ENCODE measurements at regions not wholly inside any gene's neighbourhood (a gene's known extent, or its start where the extent isn't known, plus 50 kb on each side); places are given as distances from the start of the nearest gene placed in this dataset.

DNA sequence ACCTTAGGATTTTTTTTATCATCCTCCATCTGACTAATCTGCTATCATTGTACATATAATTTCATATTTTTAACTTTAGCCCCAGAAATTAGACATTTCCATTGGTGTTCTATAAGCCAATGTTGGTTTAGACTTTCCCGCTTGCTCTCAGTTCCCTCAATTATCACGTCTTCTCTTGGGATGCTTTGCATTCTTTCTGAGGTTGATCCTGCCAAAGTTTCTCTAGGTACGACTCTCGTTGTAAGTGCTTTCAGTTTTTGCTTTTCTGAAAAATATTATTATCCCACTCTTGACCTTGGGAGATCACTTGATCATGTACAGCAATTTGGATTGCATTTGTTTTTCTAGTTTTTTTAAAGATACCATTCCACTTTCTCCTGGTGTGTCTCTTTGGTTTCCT, 270.2 kb downstream of the IRS2 start:
- no peak overlapping the region for H3K27ac ChIP-seq
- no peak for DNase-seq (ENCODE audit: low spot score)
- no peaks in the 10 kb centered on the region for H3K4me1 ChIP-seq
- TF ChIP-seq, protein P1, sequence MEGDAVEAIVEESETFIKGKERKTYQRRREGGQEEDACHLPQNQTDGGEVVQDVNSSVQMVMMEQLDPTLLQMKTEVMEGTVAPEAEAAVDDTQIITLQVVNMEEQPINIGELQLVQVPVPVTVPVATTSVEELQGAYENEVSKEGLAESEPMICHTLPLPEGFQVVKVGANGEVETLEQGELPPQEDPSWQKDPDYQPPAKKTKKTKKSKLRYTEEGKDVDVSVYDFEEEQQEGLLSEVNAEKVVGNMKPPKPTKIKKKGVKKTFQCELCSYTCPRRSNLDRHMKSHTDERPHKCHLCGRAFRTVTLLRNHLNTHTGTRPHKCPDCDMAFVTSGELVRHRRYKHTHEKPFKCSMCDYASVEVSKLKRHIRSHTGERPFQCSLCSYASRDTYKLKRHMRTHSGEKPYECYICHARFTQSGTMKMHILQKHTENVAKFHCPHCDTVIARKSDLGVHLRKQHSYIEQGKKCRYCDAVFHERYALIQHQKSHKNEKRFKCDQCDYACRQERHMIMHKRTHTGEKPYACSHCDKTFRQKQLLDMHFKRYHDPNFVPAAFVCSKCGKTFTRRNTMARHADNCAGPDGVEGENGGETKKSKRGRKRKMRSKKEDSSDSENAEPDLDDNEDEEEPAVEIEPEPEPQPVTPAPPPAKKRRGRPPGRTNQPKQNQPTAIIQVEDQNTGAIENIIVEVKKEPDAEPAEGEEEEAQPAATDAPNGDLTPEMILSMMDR (IDR thresholded peaks at IDR 0.05), result no peak
- no peaks in the 10 kb centered on the region for H3K36me3 ChIP-seq
- no peaks in the 10 kb centered on the region for H3K9me3 ChIP-seq
- no peak overlapping the region for H3K4me3 ChIP-seq
- H3K27me3 ChIP-seq, result no peaks in the 10 kb centered on the region

DNA sequence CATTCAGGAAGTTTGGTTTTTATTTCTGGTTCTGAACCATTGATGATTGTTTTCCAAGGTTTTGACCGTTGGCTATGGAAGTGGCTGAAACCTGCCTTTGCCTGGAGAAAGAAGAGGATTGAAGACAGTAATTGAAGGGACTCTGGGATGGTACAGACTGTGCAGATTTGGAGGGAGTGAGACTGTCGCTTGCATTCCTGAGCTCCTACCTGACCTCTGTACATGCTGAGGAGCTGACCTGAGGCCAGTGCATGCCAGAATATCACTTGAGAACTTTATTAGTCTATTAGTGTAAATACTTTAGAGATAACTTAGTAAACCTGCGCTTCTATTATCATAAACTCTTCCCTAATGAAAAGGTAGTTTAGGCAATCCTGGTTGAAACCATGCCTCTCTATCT, 276.4 kb downstream of the IRS2 start:
- Histone ChIP-seq H3K4me1 (no peaks in the 10 kb centered on the region), H3K27me3 (no peaks in the 10 kb centered on the region), H3K9me3 (no peaks in the 10 kb centered on the region), H3K27ac (no peak overlapping the region), H3K36me3 (no peaks in the 10 kb centered on the region), H3K4me3 (no peak overlapping the region)
- TF ChIP-seq, protein P1 (IDR thresholded peaks at IDR 0.05), result no peak
- DNase-seq (ENCODE audit: low spot score), result no peak

DNA sequence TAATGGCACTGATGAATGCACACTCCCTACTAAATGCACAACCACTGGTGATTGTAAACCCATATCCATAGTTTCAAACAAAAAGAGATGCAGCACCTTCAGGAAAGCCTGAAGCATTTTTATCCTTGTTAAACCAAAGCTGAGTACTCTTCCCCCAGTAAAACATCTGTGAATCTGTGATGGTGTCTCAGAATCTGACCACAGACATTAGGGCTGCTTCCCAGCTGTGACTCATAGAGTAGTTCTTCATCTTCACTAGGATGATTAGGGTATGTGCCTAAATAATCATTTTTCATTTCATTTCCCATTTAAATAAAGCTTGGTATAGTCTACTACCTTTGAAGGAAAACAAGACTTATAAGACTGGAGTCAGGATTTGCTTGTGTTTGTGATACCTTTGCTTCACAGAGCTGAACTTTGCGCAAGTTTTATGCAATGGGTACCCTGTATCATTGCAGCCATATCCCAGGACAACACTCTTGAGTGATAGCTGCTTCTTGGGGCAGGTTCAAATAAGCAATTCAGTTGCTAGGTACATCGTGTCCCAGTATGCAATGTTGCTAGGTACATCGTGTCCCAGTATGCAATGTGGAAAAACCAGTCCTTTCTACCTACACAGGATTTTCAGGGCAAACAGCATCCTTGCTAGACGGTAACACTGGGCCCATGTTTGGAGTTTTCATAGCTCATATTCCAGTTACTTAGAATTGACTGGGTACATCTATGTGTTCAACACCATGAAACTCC, 277.1 kb downstream of the IRS2 start:
- no peak overlapping the region for H3K4me3 ChIP-seq
- TF ChIP-seq, protein P1 (IDR thresholded peaks at IDR 0.05), result no peak
- no peak for DNase-seq (ENCODE audit: low spot score)
- no peaks in the 10 kb centered on the region for H3K36me3 ChIP-seq
- no peaks in the 10 kb centered on the region for H3K27me3 ChIP-seq
- no peaks in the 10 kb centered on the region for H3K9me3 ChIP-seq
- no peak overlapping the region for H3K27ac ChIP-seq
- H3K4me1 ChIP-seq, result no peaks in the 10 kb centered on the region

DNA sequence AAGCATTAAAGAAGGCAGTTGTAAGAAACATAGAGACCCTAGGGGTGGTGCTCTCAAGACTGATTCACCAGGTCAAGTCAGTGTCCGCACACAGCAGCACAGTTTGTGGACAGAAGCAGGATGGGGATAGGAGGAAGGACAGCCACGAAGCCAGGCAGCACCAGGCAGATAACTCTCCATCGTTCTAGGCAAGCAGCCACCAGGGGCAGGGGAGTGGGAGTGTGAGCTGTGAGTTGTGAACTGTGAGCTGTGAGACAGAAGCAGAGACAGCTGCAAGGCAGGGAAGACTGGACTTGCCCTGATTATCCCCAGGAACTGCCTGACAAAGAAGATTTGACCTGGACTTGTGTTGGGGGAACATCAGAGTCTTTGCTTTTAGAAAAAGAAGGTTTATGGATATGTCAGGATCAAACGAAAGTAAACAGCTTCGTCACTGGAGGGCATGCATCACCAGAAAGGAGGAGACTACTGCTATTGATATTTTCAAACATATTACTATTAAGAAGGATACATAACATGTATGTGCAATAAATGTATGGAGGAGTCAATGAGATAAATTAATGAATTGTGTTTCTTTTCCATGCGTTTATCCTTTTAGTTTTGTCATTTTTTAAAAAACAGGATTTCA, 286.1 kb downstream of the IRS2 start:
- TF ChIP-seq, protein P1 (IDR thresholded peaks at IDR 0.05), result no peak
- Histone ChIP-seq H3K4me1 (no peaks in the 10 kb centered on the region), H3K4me3 (no peak overlapping the region), H3K27me3 (no peaks in the 10 kb centered on the region), H3K36me3 (no peaks in the 10 kb centered on the region), H3K27ac (no peak overlapping the region), H3K9me3 (no peaks in the 10 kb centered on the region)
- DNase-seq (ENCODE audit: low spot score), result no peak

DNA sequence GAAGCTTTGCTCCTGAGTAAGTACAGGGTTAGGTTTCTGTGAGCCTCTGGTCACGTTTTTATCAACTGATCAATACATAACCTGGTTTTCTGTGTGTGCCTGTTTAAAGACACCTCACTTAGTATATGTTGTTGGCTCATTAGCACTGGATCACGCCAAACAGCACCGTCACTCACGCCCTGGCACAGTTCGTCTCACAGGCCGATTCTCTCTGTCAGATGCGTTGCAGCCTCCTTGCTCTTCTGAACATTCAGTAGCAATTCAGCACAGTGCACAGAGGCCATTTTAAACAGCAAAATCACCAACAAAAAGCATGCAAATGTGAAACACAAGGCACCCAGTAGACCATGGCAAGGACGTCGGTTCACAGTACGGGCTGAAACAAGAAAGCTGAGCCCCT, 288.5 kb downstream of the IRS2 start:
- Histone ChIP-seq H3K4me3 (no peak overlapping the region), H3K9me3 (no peaks in the 10 kb centered on the region), H3K27ac (no peak overlapping the region), H3K36me3 (no peaks in the 10 kb centered on the region), H3K4me1 (no peaks in the 10 kb centered on the region), H3K27me3 (no peaks in the 10 kb centered on the region)
- DNase-seq (ENCODE audit: low spot score), result no peak
- TF ChIP-seq, protein P1 (IDR thresholded peaks at IDR 0.05), result no peak
